Erythroblast (primary cell): ENCODE measurements at regions not wholly inside any gene's neighbourhood (a gene's known extent, or its start where the extent isn't known, plus 50 kb on each side); places are given as distances from the start of the nearest gene placed in this dataset.
"Not testable (repeated sequence)": the region's sequence is repeated elsewhere in the genome, so short reads cannot be mapped to it uniquely, and the experiment has no call there.

Experiments used
- GATA1 ChIP-seq: IDR thresholded peaks from 2 replicates; pipeline ENCODE4 v1.6.1; 2011; ENCODE audit warnings: low read depth, mild to moderate bottlenecking, control low read depth, low read length, moderate library complexity
- POLR2A ChIP-seq: IDR thresholded peaks from 2 replicates; pipeline ENCODE4 v1.6.1; 2011; ENCODE audit warnings: mild to moderate bottlenecking, low read length

DNA sequence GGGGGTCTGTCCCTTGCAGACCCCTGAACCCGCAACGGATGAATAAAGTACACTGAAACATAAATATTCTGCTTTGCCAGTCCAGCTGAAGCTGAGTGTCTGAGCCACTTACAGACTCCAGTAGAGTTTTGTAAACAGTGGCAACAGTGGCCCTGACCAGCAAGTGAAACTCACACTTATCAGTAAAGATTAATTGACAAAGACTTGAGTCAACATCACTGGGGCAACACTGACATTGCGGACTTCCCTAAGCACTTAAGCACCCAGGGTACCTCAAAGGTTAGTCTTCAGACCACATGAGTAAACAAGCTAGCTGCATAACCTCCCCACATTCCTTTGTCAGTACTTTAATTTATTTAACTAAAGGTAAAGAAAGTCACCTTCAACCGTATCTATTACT, 79.8 kb upstream of the HSFY2 start:
- not testable (repeated sequence) for TF ChIP-seq POLR2A, GATA1
